Globus pallidus (tissue), 1 donor: ENCODE measurements at regions not wholly inside any gene's neighbourhood (a gene's known extent, or its start where the extent isn't known, plus 50 kb on each side); places are given as distances from the start of the nearest gene placed in this dataset.

Experiments
- DNase-seq: peaks from one replicate; pipeline ENCODE4 v3.0.0-alpha.2; 2015; ENCODE audit warnings: low spot score

- DNase-seq: no peak
Measured at GRCh38 chr7:41795276-41795833, 92.5 kb upstream of the INHBA start.

- no peak for DNase-seq
Measured at GRCh38 chr7:41793556-41793955, 90.7 kb upstream of the INHBA start.

DNA sequence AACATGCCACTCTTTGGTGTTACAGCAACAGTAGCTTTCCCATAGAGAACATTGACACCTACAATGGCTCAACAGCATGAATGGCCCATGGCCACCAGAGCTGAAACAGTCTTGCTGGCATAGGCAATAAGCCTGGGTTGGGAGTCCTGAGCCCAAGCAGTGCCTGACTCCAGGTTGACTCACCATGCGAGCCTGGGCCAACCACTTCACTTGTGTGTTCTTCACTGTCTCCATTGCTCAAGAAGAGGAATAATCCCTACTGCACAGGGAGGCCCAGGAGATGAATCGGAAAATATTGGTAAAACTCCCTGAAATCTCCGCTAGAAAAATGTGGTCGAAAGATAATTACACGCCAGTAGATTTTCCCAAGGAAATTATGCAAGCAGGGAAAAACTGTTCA, 89.2 kb upstream of the INHBA start:
- no peak for DNase-seq

DNA sequence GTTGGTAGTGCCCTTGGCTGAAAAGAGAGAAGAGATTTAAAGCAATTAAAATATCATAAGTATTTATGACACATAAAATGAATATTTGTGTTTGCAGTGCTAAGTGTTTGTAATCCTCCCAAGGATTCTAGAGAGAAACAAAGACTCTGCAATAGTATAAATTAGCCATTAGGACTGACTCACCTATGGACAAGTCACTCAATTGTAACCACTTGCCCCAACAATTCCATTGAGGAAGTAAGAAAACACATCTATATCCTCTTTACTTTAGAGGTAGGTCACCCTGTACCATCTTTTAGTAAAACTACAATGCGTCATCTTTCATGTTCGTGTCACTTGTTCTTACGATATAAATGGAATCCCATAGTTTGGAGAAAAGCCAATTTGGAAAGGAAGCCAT, 85.7 kb upstream of the INHBA start:
- no peak for DNase-seq

DNA sequence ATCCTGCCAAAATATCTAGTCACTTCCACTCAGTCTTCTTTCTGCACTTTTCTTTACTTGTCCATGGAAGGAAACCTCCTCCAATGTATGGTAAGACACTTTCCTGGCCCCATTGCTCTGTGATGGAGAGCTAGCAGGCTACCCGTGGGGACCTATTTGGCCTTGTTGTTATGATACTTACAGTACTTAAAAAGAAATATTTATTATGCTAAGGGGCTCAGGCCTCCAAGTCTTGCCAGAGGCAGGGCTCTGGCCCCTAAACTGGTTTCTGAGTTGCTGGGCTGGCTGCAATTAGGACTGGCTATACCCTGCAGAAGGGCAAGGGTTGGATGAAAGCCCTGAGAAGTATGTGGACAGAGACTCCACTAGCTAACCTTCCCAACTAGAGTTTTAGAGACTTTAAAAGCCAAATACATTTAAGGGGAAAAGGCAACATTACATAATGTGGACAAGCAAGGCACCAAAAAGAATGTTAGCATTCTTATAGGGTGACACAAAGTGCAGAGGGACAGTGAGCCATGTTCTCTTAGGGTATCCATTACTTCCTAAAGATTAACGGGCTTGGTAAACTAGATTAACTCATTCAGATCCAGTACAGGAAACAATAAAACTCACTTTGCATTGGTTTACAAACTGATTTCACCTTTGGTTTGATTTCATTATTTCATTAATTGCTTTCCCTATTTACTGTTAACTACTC, 84.9 kb upstream of the INHBA start:
- DNase-seq: no peak

DNA sequence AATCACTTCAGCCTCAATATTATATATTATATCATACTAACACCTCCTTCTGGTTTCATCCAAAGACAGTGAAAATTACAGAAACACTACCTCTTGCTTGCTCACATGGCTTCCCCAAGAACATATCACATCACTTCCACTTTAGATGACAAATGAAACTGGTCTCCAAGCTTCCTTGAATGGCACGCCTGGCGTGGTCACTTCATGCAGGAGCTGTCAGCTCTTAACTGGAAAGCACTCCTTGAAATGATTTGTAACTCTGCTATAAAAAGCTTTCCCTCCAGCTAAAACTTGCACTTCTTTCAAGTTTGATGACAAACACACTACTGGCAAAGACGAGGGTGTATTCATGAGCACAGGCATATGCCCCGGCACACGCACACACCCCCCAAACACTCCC, 84.1 kb upstream of the INHBA start:
- DNase-seq: no peak

GRCh38 chr7:41786404-41786803, 83.5 kb upstream of the INHBA start:
- no peak for DNase-seq

- DNase-seq: no peak
Measured at GRCh38 chr7:41785840-41786239, 83.0 kb upstream of the INHBA start.

GRCh38 chr7:41785265-41785664, 82.4 kb upstream of the INHBA start:
- DNase-seq: no peak

DNA sequence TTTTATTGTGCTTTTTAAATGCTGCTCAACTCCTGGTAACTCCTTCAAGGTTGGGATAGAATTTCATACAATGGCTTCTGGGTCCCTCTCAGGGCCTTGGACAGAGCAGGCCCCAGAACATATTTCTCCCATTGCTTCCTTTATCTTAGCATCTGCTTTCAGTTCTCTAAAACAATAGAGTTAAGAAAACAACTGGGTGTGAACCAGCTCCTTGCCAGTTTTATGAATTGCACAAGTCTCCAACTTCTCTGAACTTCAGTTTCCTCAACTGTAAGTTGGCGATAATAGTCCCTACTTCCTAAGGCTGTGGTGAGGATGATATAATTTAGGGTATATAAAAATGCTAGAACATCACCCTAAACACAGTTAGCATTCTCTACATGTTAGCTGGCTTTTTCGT, 77.0 kb upstream of the INHBA start:
- peak; percentile 47 for DNase-seq

- peak; percentile 11 for DNase-seq
Measured at GRCh38 chr7:41777894-41778596, 75.2 kb upstream of the INHBA start.

DNA sequence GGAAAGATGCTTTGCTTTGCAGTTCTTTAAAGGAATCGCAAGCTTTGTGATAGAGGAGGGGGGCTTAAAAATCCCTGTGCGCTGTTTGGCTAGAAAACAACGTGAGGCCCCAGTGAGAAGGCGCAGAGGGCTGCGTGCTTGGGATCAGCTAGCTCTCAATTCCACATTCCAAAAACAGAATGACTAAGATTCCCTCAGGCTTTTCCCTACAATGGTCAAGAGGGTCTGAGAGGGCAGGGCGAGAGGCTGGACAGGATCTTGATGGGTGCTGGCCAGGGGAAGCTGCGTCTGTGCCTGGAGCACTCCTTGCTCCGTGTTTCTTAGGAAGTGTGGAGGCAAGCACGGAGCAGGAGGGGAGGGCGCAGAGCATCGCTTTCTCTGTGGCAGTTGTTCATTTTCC, 72.1 kb upstream of the INHBA start:
- no peak for DNase-seq

- no peak for DNase-seq
Measured at GRCh38 chr7:41773756-41774155, 70.9 kb upstream of the INHBA start.

- no peak for DNase-seq
Measured at GRCh38 chr7:41771717-41772116, 68.8 kb upstream of the INHBA start.

DNA sequence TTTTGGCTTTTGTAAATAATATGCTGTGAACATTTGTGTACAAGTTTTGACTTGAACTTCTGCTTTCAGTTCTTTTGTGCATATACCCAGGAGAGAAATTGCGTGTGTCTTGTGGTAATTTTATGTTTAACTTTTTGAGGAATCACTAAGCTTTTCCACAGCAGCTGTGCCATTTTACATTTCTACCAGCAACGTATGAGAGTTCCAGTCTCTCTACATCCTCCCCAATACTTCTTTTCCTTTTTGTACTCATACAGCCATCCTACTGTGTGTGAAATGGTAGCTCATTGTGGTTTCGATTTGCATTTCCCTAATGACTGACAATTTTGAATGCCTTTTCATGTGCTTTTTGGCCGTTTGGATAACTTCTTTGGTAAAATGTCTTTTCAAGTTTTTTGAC, 66.3 kb upstream of the INHBA start:
- DNase-seq: no peak

GRCh38 chr7:41763626-41764025, 60.7 kb upstream of the INHBA start:
- no peak for DNase-seq

DNA sequence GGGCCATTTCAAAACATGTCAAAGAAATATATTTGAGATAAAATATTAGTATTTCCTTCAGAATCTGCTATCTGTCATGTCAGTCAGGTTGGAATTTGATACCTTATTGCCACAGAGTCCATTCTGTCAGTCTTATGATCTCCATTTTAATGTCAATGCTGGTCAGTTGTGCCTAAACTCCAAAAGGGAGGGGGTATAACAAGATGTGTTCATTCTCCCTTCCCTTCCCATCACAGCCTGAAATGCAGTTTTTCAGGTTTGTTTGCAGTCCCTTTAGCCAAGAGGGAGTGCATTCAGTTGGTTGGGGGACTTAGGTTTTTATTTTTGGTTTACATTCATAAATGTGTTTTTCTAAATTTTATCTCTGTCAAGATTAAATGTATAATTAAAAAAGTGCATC, 59.8 kb upstream of the INHBA start:
- no peak for DNase-seq

- DNase-seq: no peak
Measured at GRCh38 chr7:41760293-41760692, 57.4 kb upstream of the INHBA start.

DNA sequence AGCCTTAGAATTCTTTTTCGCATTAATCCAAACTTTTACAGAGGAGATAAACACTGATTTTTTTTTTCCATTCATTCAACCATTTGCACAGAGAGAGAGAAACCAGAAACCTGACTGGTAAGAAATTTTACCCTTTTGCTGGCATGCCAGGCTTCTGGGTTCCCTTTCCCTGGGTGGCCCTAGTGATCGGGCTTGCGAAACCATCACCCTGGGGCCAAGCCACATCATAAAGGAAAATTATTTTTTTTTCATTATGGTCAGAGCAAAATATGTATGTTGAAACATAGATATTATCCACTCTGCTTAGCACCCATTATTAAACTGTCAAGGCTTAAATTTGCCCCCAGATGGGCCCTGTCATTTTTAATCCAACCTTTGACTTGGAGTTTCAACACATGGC, 55.4 kb upstream of the INHBA start:
- no peak for DNase-seq

DNA sequence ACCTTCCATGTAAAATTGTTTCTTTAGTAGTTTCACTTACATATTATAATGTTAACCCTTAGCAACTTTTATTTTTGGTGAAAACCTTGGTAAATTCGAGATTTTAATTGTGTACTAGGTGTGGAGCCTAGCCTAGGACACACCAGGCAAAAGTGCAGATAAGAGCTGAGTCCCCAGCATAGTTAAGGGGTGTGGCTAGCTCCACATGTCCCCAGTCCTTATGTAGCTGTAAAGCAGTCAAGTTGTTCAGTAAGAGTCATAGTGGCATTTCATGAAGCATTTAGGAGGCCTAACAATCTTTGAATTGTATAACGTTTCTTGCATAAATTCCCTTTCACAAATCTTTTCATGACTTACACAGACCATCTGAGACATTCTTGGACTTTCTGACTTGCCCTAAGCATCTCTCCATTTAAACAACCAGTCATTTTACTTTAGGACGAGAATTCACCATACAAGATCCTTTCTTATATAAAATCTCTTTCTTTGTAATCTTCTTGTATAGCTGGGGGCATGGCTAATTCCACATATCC, 53.8 kb upstream of the INHBA start:
- no peak for DNase-seq

GRCh38 chr7:41755096-41755495, 52.2 kb upstream of the INHBA start:
- no peak for DNase-seq

- DNase-seq: no peak
Measured at GRCh38 chr7:41754046-41754445, 51.2 kb upstream of the INHBA start.
